Panc1 (cell line): ENCODE measurements at regions not wholly inside any gene's neighbourhood (a gene's known extent, or its start where the extent isn't known, plus 50 kb on each side); places are given as distances from the start of the nearest gene placed in this dataset.

ENCODE experiments used
- CTCF ChIP-seq: fragments of 450-650 bp; IDR thresholded peaks from 2 replicates; pipeline ENCODE4 v1.5.1; 2017; ENCODE audit warnings: mild to moderate bottlenecking
- POLR2AphosphoS5 ChIP-seq: IDR thresholded peaks from 2 replicates; pipeline ENCODE4 v1.6.1; 2012; ENCODE audit warnings: mild to moderate bottlenecking, low read depth, low read length, moderate library complexity
- REST ChIP-seq, 2 experiments: IDR thresholded peaks; 2 replicates each; pipeline ENCODE4 v1.6.1; 2011 to 2012; ENCODE audit warnings: low read depth in 2 of 2, control low read depth in 1 of 2, low read length in 1 of 2, mild to moderate bottlenecking in 1 of 2, moderate library complexity in 1 of 2; ENCODE audit not compliant: insufficient read depth in 1 of 2
- SIN3A ChIP-seq: IDR thresholded peaks from 2 replicates; pipeline ENCODE4 v1.6.1; 2012; ENCODE audit warnings: low read depth, mild to moderate bottlenecking, low read length, moderate library complexity, borderline replicate concordance; ENCODE audit not compliant: insufficient read depth
- TCF7L2 ChIP-seq: IDR thresholded peaks from 2 replicates; pipeline ENCODE4 v1.6.1; 2011; ENCODE audit warnings: mild to moderate bottlenecking, low read depth, low read length, inconsistent platforms

- TF ChIP-seq CTCF: no peak
- TF ChIP-seq REST (IDR thresholded peaks at IDR 0.05; ENCODE audit: insufficient read depth in 1 of 2, low read depth in 2 of 2, low read length in 1 of 2): no peak
- no peak for TF ChIP-seq TCF7L2
- no peak for TF ChIP-seq POLR2AphosphoS5
- TF ChIP-seq SIN3A: no peak
These were observed 86.4 kb upstream of the AGA start for GRCh38 chr4:177528620-177529019.
